ENCODE measurements at regions not wholly inside any gene's neighbourhood (a gene's known extent, or its start where the extent isn't known, plus 50 kb on each side); places are given as distances from the start of the nearest gene placed in this dataset.

- no peak overlapping the region for H2BK5ac ChIP-seq (ENCODE audit: low read depth, low read length)
- H2AFZ ChIP-seq (ENCODE audit: low read length) = no peak overlapping the region
- H4K5ac ChIP-seq (ENCODE audit: insufficient read length, low read depth, low read length) = no peak overlapping the region
- WGBS, 2 experiments (ENCODE audit: extremely low coverage in 1 of 2, insufficient coverage in 1 of 2, insufficient read length in 1 of 2, insufficient replicate concordance in 2 of 2, low coverage in 1 of 2, low lambda C conversion rate in 2 of 2, missing lambda C conversion rate in 1 of 2) = 52% methylated on average over 2 of the region's 2 CpGs; no CpG with 5 or more reads in 1 of the 2 experiments
- peaks cover 0 to 2% (median 0%) of the 10 kb centered on the region in 4 experiments; a peak in 1 of 7 replicates for H3K4me1 ChIP-seq (replicated peaks in 1 of 4; ENCODE audit: control insufficient read depth in 3 of 4, insufficient read depth in 4 of 4, low read length in 3 of 4)
- no peak overlapping the region for H2BK15ac ChIP-seq (ENCODE audit: low read length)
- no peak overlapping the region for H3K18ac ChIP-seq (ENCODE audit: extremely low read depth, low read length)
- no peak overlapping the region for H2BK12ac ChIP-seq (ENCODE audit: low read depth, low read length)
- H4K91ac ChIP-seq (replicated peaks; ENCODE audit: insufficient read length, low read length) = no peak overlapping the region
- H3K4me3 ChIP-seq (ENCODE audit: extremely low read depth in 1 of 4, insufficient read depth in 2 of 4, low read depth in 3 of 4, low read length in 4 of 4) = no peak overlapping the region
- H4K20me1 ChIP-seq (replicated peaks in 1 of 2; ENCODE audit: control insufficient read depth in 1 of 2, insufficient read depth in 2 of 2, low read length in 2 of 2) = no peaks in the 10 kb centered on the region
- H3K23ac ChIP-seq (ENCODE audit: insufficient read length) = no peak overlapping the region
- H2AK5ac ChIP-seq (ENCODE audit: low read depth, low read length) = no peak overlapping the region
- H3K14ac ChIP-seq (ENCODE audit: insufficient read length) = no peak overlapping the region
- CTCF ChIA-PET (ENCODE audit: partially characterized antibody) = no interaction called here
- no peak overlapping the region for H3K27ac ChIP-seq (ENCODE audit: low read depth, low read length)
- POLR2A ChIA-PET (ENCODE audit: partially characterized antibody) = no interaction called here
- no peak overlapping the region for H3K9ac ChIP-seq (replicated peaks in 1 of 4; ENCODE audit: extremely low read depth in 1 of 4, low read depth in 3 of 4, low read length in 3 of 4)
- no peaks in the 10 kb centered on the region for H3K79me1 ChIP-seq (ENCODE audit: low read depth, low read length)
- H3K23me2 ChIP-seq (ENCODE audit: low read depth, low read length) = no peaks in the 10 kb centered on the region
- no peak overlapping the region for H2BK120ac ChIP-seq (replicated peaks; ENCODE audit: low read depth, low read length)
- FAIRE-seq (no peak), DNase-seq (ENCODE audit: low read depth in 1 of 2, low spot score in 2 of 2) (no peak)
- no peak overlapping the region for H2BK20ac ChIP-seq (ENCODE audit: low read length)
- no peak overlapping the region for H4K8ac ChIP-seq (ENCODE audit: extremely low read depth, insufficient read depth, low read length)
- no peak overlapping the region for H3K4me2 ChIP-seq (ENCODE audit: insufficient read depth in 1 of 2, low read depth in 2 of 2, low read length in 2 of 2)
- no peak overlapping the region for H3K56ac ChIP-seq (replicated peaks; ENCODE audit: insufficient read length, low read depth, low read length)
- H3K4ac ChIP-seq (replicated peaks; ENCODE audit: insufficient read length, low read depth, low read length) = no peak overlapping the region
- peaks cover 0 to 1% (median 0%) of the 10 kb centered on the region in 4 experiments; a peak in 1 of 7 replicates for H3K27me3 ChIP-seq (replicated peaks in 1 of 4; ENCODE audit: control insufficient read depth in 3 of 4, extremely low read depth in 1 of 4, insufficient read depth in 3 of 4, low read length in 3 of 4)
- H3K79me2 ChIP-seq (ENCODE audit: control insufficient read depth in 1 of 2, insufficient read depth in 2 of 2, low read length in 2 of 2) = no peaks in the 10 kb centered on the region
- no peaks in the 10 kb centered on the region for H3K36me3 ChIP-seq (ENCODE audit: control insufficient read depth in 2 of 4, insufficient read depth in 4 of 4, low read length in 3 of 4)
- no peaks in the 10 kb centered on the region for H3K9me3 ChIP-seq (ENCODE audit: insufficient read depth in 2 of 2, low read depth in 1 of 2, low read length in 1 of 2)
- TF ChIP-seq JUND (IDR thresholded peaks at IDR 0.05; ENCODE audit: low read length) (no peak), CBX8 (IDR thresholded peaks at IDR 0.05; ENCODE audit: borderline replicate concordance, low read depth, low read length) (no peak), CHD2 (IDR thresholded peaks at IDR 0.05; ENCODE audit: low read length) (no peak), FOSL1 (IDR thresholded peaks at IDR 0.05; ENCODE audit: insufficient read depth, low read depth, low read length) (no peak), GABPA (IDR thresholded peaks at IDR 0.05; ENCODE audit: borderline replicate concordance, insufficient read depth, low read length) (no peak), EP300 (IDR thresholded peaks at IDR 0.05; ENCODE audit: borderline replicate concordance in 1 of 2, low read depth in 2 of 2, low read length in 2 of 2) (no peak)
Observed at GRCh38 chr11:82082976-82083375, 650.7 kb downstream of the FAM181B start.

Data from H1 (cell line).